DOHH2 (cell line): ENCODE measurements at regions not wholly inside any gene's neighbourhood (a gene's known extent, or its start where the extent isn't known, plus 50 kb on each side); places are given as distances from the start of the nearest gene placed in this dataset.
"Not testable (repeated sequence)": the region's sequence is repeated elsewhere in the genome, so short reads cannot be mapped to it uniquely, and the experiment has no call there.

Experiments used
- H3F3A ChIP-seq: fragments of 200-600 bp; sonication (generic), shearing (Covaris generic); 2 replicates; pipeline ENCODE4 v1.6.0; 2016; ENCODE audit warnings: antibody characterized with exemption, mild to moderate bottlenecking; ENCODE audit not compliant: control insufficient read depth, insufficient read depth
- H3K27ac ChIP-seq: fragments of 200-600 bp; sonication (generic); 2 replicates; pipeline ENCODE4 v1.5.1; 2014; ENCODE audit warnings: low read depth, mild to moderate bottlenecking, low read length, moderate library complexity
- H3K27me3 ChIP-seq: fragments of 200-600 bp; sonication (generic); 2 replicates; pipeline ENCODE4 v1.6.1; 2014; ENCODE audit warnings: mild to moderate bottlenecking, low read length, mixed read lengths; ENCODE audit not compliant: control insufficient read depth
- H3K36me3 ChIP-seq: fragments of 200-600 bp; sonication (generic); 2 replicates; pipeline ENCODE4 v1.6.1; 2014; ENCODE audit warnings: mild to moderate bottlenecking, low read length, moderate library complexity, mixed read lengths; ENCODE audit not compliant: control insufficient read depth
- H3K4me1 ChIP-seq: fragments of 200-600 bp; sonication (generic); 2 replicates; pipeline ENCODE4 v1.6.1; 2014; ENCODE audit warnings: mild to moderate bottlenecking, low read length, mixed read lengths; ENCODE audit not compliant: control insufficient read depth
- H3K4me2 ChIP-seq: fragments of 200-600 bp; sonication (generic); 2 replicates; pipeline ENCODE4 v1.6.0; 2014; ENCODE audit warnings: mild to moderate bottlenecking, low read length, moderate library complexity
- H3K4me3 ChIP-seq: fragments of 200-600 bp; sonication (generic); 2 replicates; pipeline ENCODE4 v1.5.1; 2014; ENCODE audit warnings: mild to moderate bottlenecking, low read length, mixed read lengths
- H3K79me2 ChIP-seq: fragments of 200-600 bp; sonication (generic); 2 replicates; pipeline ENCODE4 v1.6.1; 2014; ENCODE audit warnings: mild to moderate bottlenecking, low read length, mixed read lengths; ENCODE audit not compliant: control insufficient read depth
- H3K9me2 ChIP-seq: fragments of 200-600 bp; sonication (generic); replicated peaks from 2 replicates; pipeline ENCODE4 v1.6.1; 2014; ENCODE audit warnings: mild to moderate bottlenecking, low read length, mixed read lengths; ENCODE audit not compliant: control insufficient read depth
- H3K9me3 ChIP-seq: fragments of 200-600 bp; sonication (generic); 2 replicates; pipeline ENCODE4 v1.6.1; 2014; ENCODE audit warnings: antibody characterized with exemption, low read length, mixed read lengths; ENCODE audit not compliant: control insufficient read depth, insufficient read depth
- H4K20me1 ChIP-seq: fragments of 200-600 bp; sonication (generic); 2 replicates; pipeline ENCODE4 v1.6.0; 2014; ENCODE audit warnings: low read depth, mild to moderate bottlenecking, antibody characterized with exemption, low read length, moderate library complexity; ENCODE audit not compliant: control insufficient read depth, insufficient read depth
- CTCF ChIP-seq: fragments of 200-600 bp; sonication (generic); IDR thresholded peaks from one replicate; pipeline ENCODE4 v1.5.1; 2014; ENCODE audit warnings: antibody characterized with exemption, mild to moderate bottlenecking, low read depth, low read length; ENCODE audit not compliant: poor library complexity, severe bottlenecking
- EZH2phosphoT487 ChIP-seq: fragments of 200-600 bp; sonication (generic); IDR thresholded peaks from 2 replicates; pipeline ENCODE4 v1.6.1; 2017; ENCODE audit warnings: borderline replicate concordance, mild to moderate bottlenecking, antibody characterized with exemption, low read length, moderate library complexity, mixed read lengths

GRCh38 chr20:50453533-50454244 is 56.5 kb upstream of the PTPN1 start:
- Histone ChIP-seq H3K27ac (no peak overlapping the region), H3K27me3 (peaks cover 35% of the 10 kb centered on the region), H3K9me2 (no peaks in the 10 kb centered on the region), H3K4me1 (peaks cover 11% of the 10 kb centered on the region), H3K36me3 (no peaks in the 10 kb centered on the region), H3K4me2 (no peak overlapping the region), H3F3A (no peaks in the 10 kb centered on the region), H4K20me1 (no peaks in the 10 kb centered on the region), H3K79me2 (no peaks in the 10 kb centered on the region), H3K4me3 (no peak overlapping the region), H3K9me3 (no peaks in the 10 kb centered on the region)
- TF ChIP-seq CTCF, result no peak
- TF ChIP-seq EZH2phosphoT487, result no peak

GRCh38 chr20:50455245-50455644 is 54.9 kb upstream of the PTPN1 start:
- H3F3A ChIP-seq, H3K27ac ChIP-seq, H3K4me2 ChIP-seq, H3K4me3 ChIP-seq, H4K20me1 ChIP-seq, H3K9me2 ChIP-seq, H3K36me3 ChIP-seq, H3K79me2 ChIP-seq, H3K9me3 ChIP-seq: not testable (repeated sequence)
- H3K4me1 ChIP-seq, result peaks cover 11% of the 10 kb centered on the region
- H3K27me3 ChIP-seq, result peaks cover 25% of the 10 kb centered on the region

- Histone ChIP-seq H4K20me1 (no peaks in the 10 kb centered on the region), H3K27ac (no peak overlapping the region), H3K79me2 (no peaks in the 10 kb centered on the region), H3F3A (no peaks in the 10 kb centered on the region), H3K4me1 (peaks cover 5% of the 10 kb centered on the region), H3K9me2 (no peaks in the 10 kb centered on the region), H3K9me3 (no peaks in the 10 kb centered on the region), H3K36me3 (no peaks in the 10 kb centered on the region), H3K4me3 (no peak overlapping the region), H3K27me3 (peaks cover 21% of the 10 kb centered on the region), H3K4me2 (no peak overlapping the region)
- TF ChIP-seq EZH2phosphoT487 (no peak), CTCF (no peak)
These were observed 54.3 kb upstream of the PTPN1 start for GRCh38 chr20:50455656-50456451.
